ENCODE measurements at regions not wholly inside any gene's neighbourhood (a gene's known extent, or its start where the extent isn't known, plus 50 kb on each side); places are given as distances from the start of the nearest gene placed in this dataset.

- H3K27me3 ChIP-seq (ENCODE audit: insufficient read depth, low read length, poor library complexity), result no peaks in the 10 kb centered on the region
- no peak for ATAC-seq (ENCODE audit: insufficient read depth, low read depth)
- no peaks in the 10 kb centered on the region for H4K20me1 ChIP-seq (ENCODE audit: insufficient read depth, low read length)
- peaks cover 6% of the 10 kb centered on the region for H3K4me1 ChIP-seq (ENCODE audit: insufficient read depth, low read length)
- H2AFZ ChIP-seq (ENCODE audit: low read depth, low read length), result no peak overlapping the region
- no peak for DNase-seq
- TF ChIP-seq CTCF (IDR thresholded peaks at IDR 0.05; ENCODE audit: borderline replicate concordance, extremely low read depth, low read length, poor library complexity, severe bottlenecking), result no peak
- no peak for TF ChIP-seq EZH2 (IDR thresholded peaks at IDR 0.05; ENCODE audit: borderline replicate concordance, low read depth, low read length, severe bottlenecking)
- no peak overlapping the region for H3K27ac ChIP-seq (ENCODE audit: low read length)
- no peak overlapping the region for H3K9ac ChIP-seq (ENCODE audit: low read depth, low read length)
- no peaks in the 10 kb centered on the region for H3K79me2 ChIP-seq (ENCODE audit: insufficient read depth, low read length)
- H3K9me3 ChIP-seq (ENCODE audit: insufficient read depth, low read length, severe bottlenecking), result no peaks in the 10 kb centered on the region
- no peaks in the 10 kb centered on the region for H3K36me3 ChIP-seq (ENCODE audit: insufficient read depth, low read length)
- H3K4me2 ChIP-seq (ENCODE audit: insufficient read depth, low read length), result no peak overlapping the region
- H3K4me3 ChIP-seq (ENCODE audit: low read depth in 1 of 2, low read length in 2 of 2), result no peak overlapping the region
These were observed 108.4 kb downstream of the MDH1 start for GRCh38 chr2:63697160-63697559.

GRCh38 chr2:63698786-63699548 is 110.2 kb downstream of the MDH1 start:
- Histone ChIP-seq H3K27ac (ENCODE audit: low read length) (no peak overlapping the region), H3K4me1 (ENCODE audit: insufficient read depth, low read length) (peaks cover 6% of the 10 kb centered on the region), H3K36me3 (ENCODE audit: insufficient read depth, low read length) (no peaks in the 10 kb centered on the region), H3K79me2 (ENCODE audit: insufficient read depth, low read length) (no peaks in the 10 kb centered on the region), H2AFZ (ENCODE audit: low read depth, low read length) (peak overlapping the region; percentile 40; the same call in 1 of the 2 replicates), H3K4me3 (ENCODE audit: low read depth in 1 of 2, low read length in 2 of 2) (no peak overlapping the region), H3K9me3 (ENCODE audit: insufficient read depth, low read length, severe bottlenecking) (no peaks in the 10 kb centered on the region), H3K4me2 (ENCODE audit: insufficient read depth, low read length) (no peak overlapping the region), H3K27me3 (ENCODE audit: insufficient read depth, low read length, poor library complexity) (no peaks in the 10 kb centered on the region), H3K9ac (ENCODE audit: low read depth, low read length) (no peak overlapping the region), H4K20me1 (ENCODE audit: insufficient read depth, low read length) (no peaks in the 10 kb centered on the region)
- ATAC-seq (ENCODE audit: insufficient read depth, low read depth), result peak; percentile 95
- DNase-seq, result peak; percentile 21
- TF ChIP-seq EZH2 (IDR thresholded peaks at IDR 0.05; ENCODE audit: borderline replicate concordance, low read depth, low read length, severe bottlenecking) (no peak), CTCF (IDR thresholded peaks at IDR 0.05; ENCODE audit: borderline replicate concordance, extremely low read depth, low read length, poor library complexity, severe bottlenecking) (peak; percentile 74)

- TF ChIP-seq EZH2 (IDR thresholded peaks at IDR 0.05; ENCODE audit: borderline replicate concordance, low read depth, low read length, severe bottlenecking), result no peak
- no peak for TF ChIP-seq CTCF (IDR thresholded peaks at IDR 0.05; ENCODE audit: borderline replicate concordance, extremely low read depth, low read length, poor library complexity, severe bottlenecking)
- no peaks in the 10 kb centered on the region for H4K20me1 ChIP-seq (ENCODE audit: insufficient read depth, low read length)
- no peak overlapping the region for H3K4me3 ChIP-seq (ENCODE audit: low read depth in 1 of 2, low read length in 2 of 2)
- H2AFZ ChIP-seq (ENCODE audit: low read depth, low read length), result no peak overlapping the region
- no peaks in the 10 kb centered on the region for H3K9me3 ChIP-seq (ENCODE audit: insufficient read depth, low read length, severe bottlenecking)
- no peak for ATAC-seq (ENCODE audit: insufficient read depth, low read depth)
- no peaks in the 10 kb centered on the region for H3K79me2 ChIP-seq (ENCODE audit: insufficient read depth, low read length)
- peaks cover 6% of the 10 kb centered on the region for H3K4me1 ChIP-seq (ENCODE audit: insufficient read depth, low read length)
- H3K9ac ChIP-seq (ENCODE audit: low read depth, low read length), result no peak overlapping the region
- DNase-seq, result no peak
- H3K4me2 ChIP-seq (ENCODE audit: insufficient read depth, low read length), result no peak overlapping the region
- no peaks in the 10 kb centered on the region for H3K36me3 ChIP-seq (ENCODE audit: insufficient read depth, low read length)
- H3K27ac ChIP-seq (ENCODE audit: low read length), result no peak overlapping the region
- no peaks in the 10 kb centered on the region for H3K27me3 ChIP-seq (ENCODE audit: insufficient read depth, low read length, poor library complexity)
These were observed 110.7 kb downstream of the MDH1 start for GRCh38 chr2:63699549-63699839.
